Activated T-helper 2 cell treated with anti-CD3 and anti-CD28 coated beads, Interferon-gamma antibody, Interleukin-2, Interleukin-4, amounts not matched to agents 10 μg/mL and 5 μg/mL and 100 μg/mL, durations not matched to agents 14 hours and 24 hours and 36 hours (primary cell): ENCODE measurements at regions not wholly inside any gene's neighbourhood (a gene's known extent, or its start where the extent isn't known, plus 50 kb on each side); places are given as distances from the start of the nearest gene placed in this dataset.

Experiments used
- DNase-seq: peaks from one replicate; pipeline ENCODE4 v3.0.0; 2021; ENCODE audit warnings: low spot score
- H3K27ac Mint-ChIP-seq: one replicate; pipeline ENCODE4 v1.8.0; 2021; ENCODE audit warnings: mixed read lengths
- H3K27me3 Mint-ChIP-seq: one replicate; pipeline ENCODE4 v1.8.0; 2021; ENCODE audit warnings: low read depth, mixed read lengths
- H3K36me3 Mint-ChIP-seq: one replicate; pipeline ENCODE4 v1.8.0; 2021; ENCODE audit warnings: low read depth, mixed read lengths
- H3K4me1 Mint-ChIP-seq: one replicate; pipeline ENCODE4 v1.8.0; 2021; ENCODE audit warnings: low read depth, mixed read lengths
- H3K4me3 Mint-ChIP-seq: one replicate; pipeline ENCODE4 v1.8.0; 2021; ENCODE audit warnings: low read depth, mild to moderate bottlenecking, moderate library complexity, mixed read lengths
- H3K9me3 Mint-ChIP-seq: one replicate; pipeline ENCODE4 v1.8.0; 2021; ENCODE audit warnings: mixed read lengths
- intact Hi-C: fragments of 100-400 bp; cut with micrococcal nuclease; formaldehyde crosslinking; loops from one replicate; pipeline ENCODE4 v1.15.1; 2023

DNA sequence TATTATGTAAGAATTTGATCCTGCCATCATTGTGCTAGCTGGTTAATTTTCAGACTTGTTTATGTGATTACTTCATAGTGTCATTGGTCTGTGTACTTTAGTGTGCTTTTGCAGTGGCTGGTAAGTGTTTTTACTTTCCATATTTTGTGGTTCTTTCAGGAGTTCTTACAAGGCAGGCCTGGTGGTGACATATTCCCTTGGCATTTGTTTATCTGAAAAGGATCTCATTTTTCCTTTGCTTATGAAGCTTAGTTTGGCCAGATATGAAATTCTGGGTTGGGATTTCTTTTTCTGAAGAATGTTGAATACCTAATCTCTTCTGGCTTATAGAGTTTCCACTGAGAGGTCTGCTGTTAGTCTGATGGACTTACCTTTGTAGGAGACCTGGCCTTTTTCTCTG is 72.8 kb upstream of the MC4R start:
- Mint-ChIP-seq H3K36me3 (no peaks in the 10 kb centered on the region), H3K4me3 (no peak overlapping the region), H3K27me3 (no peaks in the 10 kb centered on the region), H3K4me1 (no peaks in the 10 kb centered on the region), H3K27ac (no peak overlapping the region), H3K9me3 (peaks cover 10% of the 10 kb centered on the region)
- intact Hi-C loops = no loop called here
- DNase-seq = no peak

DNA sequence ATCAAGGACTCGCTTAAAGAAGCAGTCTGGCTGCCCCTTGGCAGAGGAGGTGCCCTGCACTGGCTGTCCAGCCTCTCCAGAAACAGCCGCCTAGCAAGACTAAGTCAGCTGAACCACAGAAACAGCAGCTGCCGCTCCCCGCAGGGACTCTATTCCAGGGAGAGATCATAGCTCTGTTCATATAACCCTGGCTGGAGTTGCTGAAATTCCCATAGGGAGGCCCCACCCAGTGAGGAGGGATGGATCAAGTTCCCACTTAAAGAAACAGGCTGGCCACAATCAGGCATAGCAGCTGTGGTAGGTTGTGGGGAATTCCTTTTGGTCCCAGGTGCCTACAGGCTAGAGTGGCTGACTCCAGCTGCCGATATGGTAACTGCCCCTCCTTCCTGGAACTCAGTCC is 74.2 kb upstream of the MC4R start:
- H3K9me3 Mint-ChIP-seq = peaks cover 10% of the 10 kb centered on the region
- no peak overlapping the region for H3K4me3 Mint-ChIP-seq
- no peaks in the 10 kb centered on the region for H3K27me3 Mint-ChIP-seq
- no peaks in the 10 kb centered on the region for H3K36me3 Mint-ChIP-seq
- no peaks in the 10 kb centered on the region for H3K4me1 Mint-ChIP-seq
- no peak overlapping the region for H3K27ac Mint-ChIP-seq
- DNase-seq = no peak
- intact Hi-C loops = no loop called here

DNA sequence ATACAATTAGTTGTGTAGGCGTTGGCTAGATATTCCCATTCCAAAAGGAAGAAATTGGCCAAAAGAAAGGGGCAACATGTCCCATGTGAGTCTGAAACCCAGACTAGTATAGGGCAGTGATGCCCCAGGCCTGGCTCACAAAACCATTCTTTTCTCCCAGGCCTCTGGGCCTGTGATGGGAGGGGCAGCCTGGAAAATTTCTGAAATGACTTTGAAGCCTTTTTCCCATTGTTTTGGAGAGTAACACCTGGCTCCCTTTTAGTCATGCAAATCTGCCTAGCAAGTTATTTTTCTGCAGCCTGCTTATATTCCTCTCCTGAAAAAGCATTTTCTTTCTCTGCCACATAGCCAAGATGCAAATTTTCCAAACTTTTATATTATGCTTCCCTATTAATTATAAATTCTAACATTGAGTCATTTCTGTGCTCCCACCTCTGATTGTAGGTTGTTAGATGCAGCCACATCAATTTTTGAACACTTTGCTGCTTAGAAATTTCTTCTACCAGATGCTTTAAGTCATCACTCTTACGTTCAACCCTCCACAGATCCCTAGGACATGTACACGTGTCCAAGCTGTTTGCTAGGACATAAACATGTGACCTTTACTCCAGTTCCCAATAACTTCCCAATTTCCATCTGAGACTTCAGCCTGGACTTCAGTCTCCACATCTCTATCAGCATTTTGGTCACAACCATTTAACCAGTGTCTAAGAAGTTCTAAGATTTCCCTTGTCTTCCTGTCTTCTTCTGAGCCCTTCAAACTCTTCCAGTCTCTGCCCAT is 76.1 kb upstream of the MC4R start:
- H3K4me3 Mint-ChIP-seq = no peak overlapping the region
- no peaks in the 10 kb centered on the region for H3K4me1 Mint-ChIP-seq
- H3K36me3 Mint-ChIP-seq = no peaks in the 10 kb centered on the region
- H3K27ac Mint-ChIP-seq = no peak overlapping the region
- DNase-seq = no peak
- no peaks in the 10 kb centered on the region for H3K27me3 Mint-ChIP-seq
- intact Hi-C loops = no loop called here
- H3K9me3 Mint-ChIP-seq = peaks cover 10% of the 10 kb centered on the region

DNA sequence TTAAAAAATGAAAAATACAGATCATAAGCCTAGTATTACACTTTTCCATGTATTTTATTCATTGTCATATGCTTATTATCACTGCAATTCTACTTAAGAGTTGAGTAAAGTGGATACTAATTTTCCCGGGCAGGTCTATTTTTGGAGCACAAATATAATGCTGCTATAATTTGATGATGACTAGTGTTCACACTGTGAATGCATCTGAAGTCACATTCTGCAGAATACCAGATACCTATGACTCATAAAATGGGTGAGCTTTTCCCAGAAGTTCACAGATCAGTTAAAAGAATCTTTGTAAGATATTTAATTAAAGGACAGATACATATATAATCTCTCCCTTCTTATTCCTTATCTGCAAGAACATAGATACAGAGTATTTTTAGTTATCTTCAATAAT is 79.8 kb upstream of the MC4R start:
- no peak overlapping the region for H3K4me3 Mint-ChIP-seq
- H3K27ac Mint-ChIP-seq = no peak overlapping the region
- peaks cover 11% of the 10 kb centered on the region for H3K9me3 Mint-ChIP-seq
- no peaks in the 10 kb centered on the region for H3K36me3 Mint-ChIP-seq
- no peaks in the 10 kb centered on the region for H3K27me3 Mint-ChIP-seq
- DNase-seq = no peak
- intact Hi-C loops = no loop called here
- H3K4me1 Mint-ChIP-seq = no peaks in the 10 kb centered on the region

DNA sequence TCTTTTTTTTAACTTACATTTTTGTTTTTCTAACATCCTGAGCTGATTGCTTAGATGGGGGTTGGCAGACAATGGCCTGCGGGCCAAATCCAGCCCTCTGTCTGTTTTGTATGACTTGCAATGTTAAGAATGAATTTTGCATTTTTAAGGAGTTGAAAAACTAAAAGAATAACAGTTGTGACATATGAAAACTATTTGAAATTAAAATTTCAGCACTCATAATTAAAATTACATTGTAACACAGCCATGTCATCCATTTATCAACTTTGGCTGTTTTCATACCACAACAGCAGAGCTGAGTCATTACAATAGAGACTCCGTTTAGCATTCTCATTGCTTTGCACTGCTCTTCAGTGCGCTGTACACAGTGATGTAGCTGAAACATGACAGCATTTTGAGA is 94.1 kb upstream of the MC4R start:
- no peak overlapping the region for H3K4me3 Mint-ChIP-seq
- H3K9me3 Mint-ChIP-seq = no peaks in the 10 kb centered on the region
- no peaks in the 10 kb centered on the region for H3K36me3 Mint-ChIP-seq
- no peaks in the 10 kb centered on the region for H3K4me1 Mint-ChIP-seq
- H3K27ac Mint-ChIP-seq = no peak overlapping the region
- intact Hi-C loops = no loop called here
- H3K27me3 Mint-ChIP-seq = no peaks in the 10 kb centered on the region
- DNase-seq = no peak

DNA sequence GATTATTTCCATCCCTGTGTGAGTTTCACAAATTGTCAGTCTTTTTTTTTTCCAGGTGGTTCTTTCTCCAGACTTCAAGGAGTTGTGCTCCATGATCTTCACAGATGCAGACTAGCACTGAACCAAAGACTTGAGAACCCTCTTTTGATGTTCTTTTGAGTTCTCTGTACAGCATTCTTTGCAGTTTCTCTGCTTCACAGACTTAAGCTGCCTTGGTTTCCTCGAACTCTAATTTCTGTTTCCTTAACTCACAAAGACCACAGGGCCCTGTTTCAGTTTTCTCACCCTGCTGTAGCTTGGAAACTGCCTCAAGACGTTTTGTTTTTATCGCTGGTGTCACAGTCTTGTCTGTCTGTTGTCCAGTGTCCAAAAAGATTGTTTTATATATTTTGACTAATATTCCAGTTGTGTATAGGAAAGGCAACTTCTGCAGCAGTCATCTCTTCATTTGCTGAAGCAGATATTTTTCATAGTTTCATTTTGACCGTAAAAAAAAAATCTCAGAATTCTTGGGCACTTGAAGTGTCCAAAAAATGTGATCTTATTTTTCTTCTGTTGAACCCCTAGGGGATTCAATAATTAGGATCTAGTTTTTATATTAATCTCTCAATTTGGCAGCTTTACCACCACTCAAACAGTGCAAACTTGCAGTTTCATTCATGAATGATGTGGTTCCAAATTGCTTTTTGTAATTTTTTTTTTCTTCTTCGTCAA is 97.0 kb upstream of the MC4R start:
- no peaks in the 10 kb centered on the region for H3K27me3 Mint-ChIP-seq
- intact Hi-C loops = no loop called here
- no peak for DNase-seq
- H3K4me1 Mint-ChIP-seq = no peaks in the 10 kb centered on the region
- no peak overlapping the region for H3K4me3 Mint-ChIP-seq
- H3K36me3 Mint-ChIP-seq = no peaks in the 10 kb centered on the region
- no peaks in the 10 kb centered on the region for H3K9me3 Mint-ChIP-seq
- no peak overlapping the region for H3K27ac Mint-ChIP-seq

DNA sequence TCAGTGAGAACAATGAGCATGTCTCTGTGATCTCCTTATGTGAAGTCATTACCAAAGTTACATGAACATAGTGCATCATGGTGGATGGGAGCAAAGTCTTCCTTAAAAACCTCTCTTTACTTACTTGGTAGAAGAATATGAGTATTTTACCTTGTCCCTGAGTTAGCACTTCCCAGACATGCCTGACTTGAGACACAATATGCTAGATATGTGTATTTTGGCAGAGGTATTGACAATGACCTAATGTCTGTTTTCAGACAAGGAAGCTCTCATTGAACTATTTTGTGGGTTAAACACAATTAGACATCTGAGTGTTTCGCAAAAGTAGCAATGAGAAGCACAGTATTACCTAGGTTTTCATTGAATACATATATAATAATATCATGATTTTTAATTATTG is 99.1 kb upstream of the MC4R start:
- no peak overlapping the region for H3K27ac Mint-ChIP-seq
- no peak for DNase-seq
- H3K4me1 Mint-ChIP-seq = no peaks in the 10 kb centered on the region
- intact Hi-C loops = no loop called here
- peaks cover 3% of the 10 kb centered on the region for H3K9me3 Mint-ChIP-seq
- no peaks in the 10 kb centered on the region for H3K27me3 Mint-ChIP-seq
- H3K36me3 Mint-ChIP-seq = no peaks in the 10 kb centered on the region
- no peak overlapping the region for H3K4me3 Mint-ChIP-seq

DNA sequence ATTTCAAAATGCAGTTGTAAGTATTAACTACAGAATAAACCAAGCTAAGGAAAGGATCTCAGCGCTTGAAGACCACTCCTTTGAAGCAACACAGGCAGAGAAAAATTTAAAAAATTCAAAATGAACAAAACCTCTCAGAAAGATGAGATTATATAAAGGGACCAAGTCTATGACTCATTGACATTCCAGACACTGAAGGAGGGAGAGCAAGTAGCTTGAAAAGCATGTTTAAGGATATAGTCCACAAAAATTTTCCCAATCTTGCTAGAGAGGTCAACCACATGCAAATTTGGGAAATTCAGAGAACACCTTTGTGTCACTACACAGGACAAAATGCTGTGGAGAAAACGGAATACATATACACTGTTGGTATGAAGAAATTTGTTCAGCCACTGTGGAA is 112.6 kb upstream of the MC4R start:
- H3K27ac Mint-ChIP-seq = no peak overlapping the region
- H3K4me3 Mint-ChIP-seq = no peak overlapping the region
- intact Hi-C loops = no loop called here
- no peaks in the 10 kb centered on the region for H3K36me3 Mint-ChIP-seq
- no peaks in the 10 kb centered on the region for H3K9me3 Mint-ChIP-seq
- H3K27me3 Mint-ChIP-seq = no peaks in the 10 kb centered on the region
- no peak for DNase-seq
- no peaks in the 10 kb centered on the region for H3K4me1 Mint-ChIP-seq

DNA sequence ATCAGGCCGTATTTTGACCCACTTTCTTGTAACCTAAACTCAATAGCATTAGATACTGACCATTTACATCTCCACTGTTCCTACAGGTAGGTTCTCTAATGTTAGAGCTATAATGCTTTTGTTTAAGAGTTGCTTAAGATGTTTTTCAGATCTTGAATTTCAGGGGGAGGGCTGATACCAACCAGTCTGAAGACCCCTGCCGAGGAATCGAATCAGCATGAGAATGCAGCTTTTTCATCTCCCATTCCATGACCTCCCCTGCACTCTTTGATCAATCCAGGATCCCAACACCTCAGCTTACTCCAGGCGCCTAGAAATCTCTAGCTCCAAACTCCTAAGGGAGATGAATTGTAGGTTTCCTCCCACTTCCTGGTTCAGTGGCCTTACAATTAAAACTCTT is 120.5 kb upstream of the MC4R start:
- H3K27me3 Mint-ChIP-seq = no peaks in the 10 kb centered on the region
- H3K27ac Mint-ChIP-seq = no peak overlapping the region
- H3K9me3 Mint-ChIP-seq = no peaks in the 10 kb centered on the region
- H3K36me3 Mint-ChIP-seq = no peaks in the 10 kb centered on the region
- no peak for DNase-seq
- H3K4me1 Mint-ChIP-seq = no peaks in the 10 kb centered on the region
- intact Hi-C loops = no loop called here
- H3K4me3 Mint-ChIP-seq = no peak overlapping the region

DNA sequence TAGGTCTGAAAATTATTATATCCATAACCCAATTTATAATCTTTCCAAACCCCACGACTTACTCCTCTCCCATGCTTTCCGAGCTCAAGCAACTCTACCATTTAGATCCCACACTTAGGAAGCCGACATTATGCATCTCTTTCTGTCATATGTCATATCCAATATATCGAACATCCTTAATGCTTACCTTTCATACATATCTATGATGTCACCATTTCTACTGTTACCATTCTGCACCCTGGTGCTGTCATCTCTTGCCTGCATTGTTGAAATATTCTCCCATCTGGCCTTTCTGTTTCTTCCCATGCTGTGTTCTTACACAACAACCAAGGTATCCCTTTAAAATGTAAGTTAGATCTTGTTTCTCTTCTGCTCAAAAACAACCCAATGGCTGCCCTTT is 127.1 kb upstream of the MC4R start:
- no peaks in the 10 kb centered on the region for H3K27me3 Mint-ChIP-seq
- DNase-seq = no peak
- H3K9me3 Mint-ChIP-seq = no peaks in the 10 kb centered on the region
- intact Hi-C loops = no loop called here
- H3K4me1 Mint-ChIP-seq = no peaks in the 10 kb centered on the region
- H3K4me3 Mint-ChIP-seq = no peak overlapping the region
- H3K36me3 Mint-ChIP-seq = no peaks in the 10 kb centered on the region
- no peak overlapping the region for H3K27ac Mint-ChIP-seq

DNA sequence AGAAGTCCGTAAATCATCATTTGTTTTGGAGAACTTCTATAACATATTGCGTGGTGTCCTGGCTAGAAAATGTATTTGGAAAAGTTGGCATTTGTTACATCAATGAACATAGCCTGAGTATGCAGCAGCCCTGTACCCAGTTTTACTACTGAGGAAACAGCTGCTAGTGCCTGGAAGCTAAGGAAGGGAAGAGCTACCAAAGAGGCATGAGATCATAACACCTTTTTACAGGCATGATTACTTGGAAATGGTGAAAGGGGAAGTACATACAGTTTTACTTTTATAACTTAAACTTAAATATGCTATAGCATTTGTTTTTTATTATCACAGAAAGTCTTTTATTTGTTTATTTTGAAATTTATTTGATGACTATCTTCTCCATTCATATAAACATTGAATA is 128.4 kb upstream of the MC4R start:
- no peaks in the 10 kb centered on the region for H3K27me3 Mint-ChIP-seq
- no peak for DNase-seq
- H3K9me3 Mint-ChIP-seq = no peaks in the 10 kb centered on the region
- H3K4me3 Mint-ChIP-seq = no peak overlapping the region
- no peak overlapping the region for H3K27ac Mint-ChIP-seq
- H3K36me3 Mint-ChIP-seq = no peaks in the 10 kb centered on the region
- intact Hi-C loops = no loop called here
- H3K4me1 Mint-ChIP-seq = no peaks in the 10 kb centered on the region

DNA sequence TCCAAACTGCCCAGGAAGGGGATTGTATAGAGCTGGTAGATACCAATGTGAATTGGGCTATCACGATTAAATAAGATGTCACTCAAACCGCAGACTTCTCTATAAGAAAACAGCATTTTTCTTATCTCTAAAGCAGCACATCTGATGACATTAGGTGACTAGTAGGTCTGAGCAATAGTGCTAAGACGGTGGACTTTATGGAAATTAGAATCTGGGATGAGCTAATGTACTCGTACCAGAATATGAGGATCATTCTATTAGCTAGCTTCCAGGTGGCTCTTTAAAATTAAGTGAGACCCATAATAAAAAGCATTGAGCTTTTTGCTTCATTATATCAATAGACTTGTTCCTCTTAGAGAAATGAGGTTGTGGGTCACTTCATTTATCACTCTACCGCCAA is 130.0 kb upstream of the MC4R start:
- intact Hi-C loops = no loop called here
- Mint-ChIP-seq H3K27me3 (no peaks in the 10 kb centered on the region), H3K4me1 (no peaks in the 10 kb centered on the region), H3K9me3 (no peaks in the 10 kb centered on the region), H3K4me3 (no peak overlapping the region), H3K36me3 (no peaks in the 10 kb centered on the region), H3K27ac (no peak overlapping the region)
- DNase-seq = no peak

DNA sequence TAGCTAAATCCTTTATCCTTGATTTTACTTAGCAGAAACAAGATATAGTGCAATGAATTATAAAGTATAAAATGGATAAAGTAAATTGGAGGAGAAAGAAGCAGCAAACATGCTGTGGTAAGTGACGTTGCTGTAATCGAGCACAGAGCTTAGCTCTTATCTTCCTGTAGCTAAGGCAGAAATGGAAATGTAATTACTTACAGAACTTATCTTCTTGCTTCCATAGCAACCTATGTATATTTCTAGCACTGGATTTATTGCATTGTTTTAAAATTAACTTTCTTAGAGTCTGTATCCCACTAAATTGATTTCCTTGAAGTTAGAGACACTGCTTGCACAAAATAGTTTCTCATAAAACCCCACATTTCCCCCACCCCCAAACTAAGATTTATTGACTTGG is 130.6 kb upstream of the MC4R start:
- H3K36me3 Mint-ChIP-seq = no peaks in the 10 kb centered on the region
- intact Hi-C loops = no loop called here
- no peaks in the 10 kb centered on the region for H3K27me3 Mint-ChIP-seq

More for the DNA sequence above, 130.6 kb upstream of the MC4R start:
- H3K9me3 Mint-ChIP-seq = no peaks in the 10 kb centered on the region
- H3K4me3 Mint-ChIP-seq = no peak overlapping the region
- DNase-seq = no peak
- no peaks in the 10 kb centered on the region for H3K4me1 Mint-ChIP-seq
- no peak overlapping the region for H3K27ac Mint-ChIP-seq
